ENCODE measurements at regions not wholly inside any gene's neighbourhood (a gene's known extent, or its start where the extent isn't known, plus 50 kb on each side); places are given as distances from the start of the nearest gene placed in this dataset.

GRCh38 chr4:57404483-57404882 lies 294.3 kb upstream of the IGFBP7 start:
- Mint-ChIP-seq H3K4me3 (no peak overlapping the region), H3K27ac (no peak overlapping the region), H3K36me3 (ENCODE audit: low read depth) (no peaks in the 10 kb centered on the region), H3K4me1 (ENCODE audit: low read depth) (no peaks in the 10 kb centered on the region), H3K9me3 (no peaks in the 10 kb centered on the region), H3K27me3 (no peaks in the 10 kb centered on the region)
- intact Hi-C loops (cut with micrococcal nuclease) = no loop called here

GRCh38 chr4:57403591-57403990 lies 293.4 kb upstream of the IGFBP7 start:
- no peak overlapping the region for H3K4me3 Mint-ChIP-seq
- intact Hi-C loops (cut with micrococcal nuclease) = no loop called here

GRCh38 chr4:57401586-57401985 lies 291.4 kb upstream of the IGFBP7 start:
- Mint-ChIP-seq H3K4me3 (no peak overlapping the region), H3K27me3 (no peaks in the 10 kb centered on the region), H3K27ac (no peak overlapping the region), H3K36me3 (ENCODE audit: low read depth) (no peaks in the 10 kb centered on the region), H3K9me3 (no peaks in the 10 kb centered on the region), H3K4me1 (ENCODE audit: low read depth) (no peaks in the 10 kb centered on the region)
- intact Hi-C loops (cut with micrococcal nuclease) = no loop called here

More at GRCh38 chr4:57403591-57403990, 293.4 kb upstream of the IGFBP7 start:
- Mint-ChIP-seq H3K36me3 (ENCODE audit: low read depth) (no peaks in the 10 kb centered on the region), H3K4me1 (ENCODE audit: low read depth) (no peaks in the 10 kb centered on the region), H3K9me3 (no peaks in the 10 kb centered on the region), H3K27me3 (no peaks in the 10 kb centered on the region), H3K27ac (no peak overlapping the region)

GRCh38 chr4:57378766-57379165 lies 268.6 kb upstream of the IGFBP7 start:
- Mint-ChIP-seq H3K4me3 (no peak overlapping the region), H3K4me1 (ENCODE audit: low read depth) (no peaks in the 10 kb centered on the region), H3K9me3 (no peaks in the 10 kb centered on the region), H3K27ac (no peak overlapping the region), H3K36me3 (ENCODE audit: low read depth) (no peaks in the 10 kb centered on the region), H3K27me3 (no peaks in the 10 kb centered on the region)
- intact Hi-C loops (cut with micrococcal nuclease) = no loop called here

GRCh38 chr4:57374866-57375595 lies 264.8 kb upstream of the IGFBP7 start:
- H3K27me3 Mint-ChIP-seq = no peaks in the 10 kb centered on the region
- H3K4me1 Mint-ChIP-seq (ENCODE audit: low read depth) = no peaks in the 10 kb centered on the region
- H3K4me3 Mint-ChIP-seq = no peak overlapping the region
- no peaks in the 10 kb centered on the region for H3K36me3 Mint-ChIP-seq (ENCODE audit: low read depth)
- H3K27ac Mint-ChIP-seq = no peak overlapping the region
- H3K9me3 Mint-ChIP-seq = no peaks in the 10 kb centered on the region
- intact Hi-C loops (cut with micrococcal nuclease) = no loop called here

GRCh38 chr4:57373991-57374390 lies 263.8 kb upstream of the IGFBP7 start:
- Mint-ChIP-seq H3K27ac (no peak overlapping the region), H3K27me3 (no peaks in the 10 kb centered on the region), H3K4me1 (ENCODE audit: low read depth) (no peaks in the 10 kb centered on the region), H3K36me3 (ENCODE audit: low read depth) (no peaks in the 10 kb centered on the region), H3K9me3 (no peaks in the 10 kb centered on the region), H3K4me3 (no peak overlapping the region)
- intact Hi-C loops (cut with micrococcal nuclease) = no loop called here

GRCh38 chr4:57371671-57372070 lies 261.5 kb upstream of the IGFBP7 start:
- no peaks in the 10 kb centered on the region for H3K9me3 Mint-ChIP-seq
- H3K27ac Mint-ChIP-seq = no peak overlapping the region

GRCh38 chr4:57370691-57371090 lies 260.5 kb upstream of the IGFBP7 start:
- intact Hi-C loops (cut with micrococcal nuclease) = no loop called here
- H3K9me3 Mint-ChIP-seq = no peaks in the 10 kb centered on the region
- H3K36me3 Mint-ChIP-seq (ENCODE audit: low read depth) = no peaks in the 10 kb centered on the region
- no peaks in the 10 kb centered on the region for H3K4me1 Mint-ChIP-seq (ENCODE audit: low read depth)
- no peaks in the 10 kb centered on the region for H3K27me3 Mint-ChIP-seq
- H3K27ac Mint-ChIP-seq = no peak overlapping the region
- H3K4me3 Mint-ChIP-seq = no peak overlapping the region

More at GRCh38 chr4:57371671-57372070, 261.5 kb upstream of the IGFBP7 start:
- Mint-ChIP-seq H3K27me3 (no peaks in the 10 kb centered on the region), H3K4me3 (no peak overlapping the region), H3K36me3 (ENCODE audit: low read depth) (no peaks in the 10 kb centered on the region), H3K4me1 (ENCODE audit: low read depth) (no peaks in the 10 kb centered on the region)
- intact Hi-C loops (cut with micrococcal nuclease) = no loop called here

- no peaks in the 10 kb centered on the region for H3K27me3 Mint-ChIP-seq
- H3K27ac Mint-ChIP-seq = no peak overlapping the region
- intact Hi-C loops (cut with micrococcal nuclease) = no loop called here
- H3K9me3 Mint-ChIP-seq = no peaks in the 10 kb centered on the region
- H3K36me3 Mint-ChIP-seq (ENCODE audit: low read depth) = no peaks in the 10 kb centered on the region
- no peak overlapping the region for H3K4me3 Mint-ChIP-seq
- H3K4me1 Mint-ChIP-seq (ENCODE audit: low read depth) = no peaks in the 10 kb centered on the region
Measured at GRCh38 chr4:57369446-57369845, 259.3 kb upstream of the IGFBP7 start.

GRCh38 chr4:57364255-57364654 lies 254.1 kb upstream of the IGFBP7 start:
- Mint-ChIP-seq H3K27ac (no peak overlapping the region), H3K4me1 (ENCODE audit: low read depth) (no peaks in the 10 kb centered on the region)

GRCh38 chr4:57363346-57363745 lies 253.2 kb upstream of the IGFBP7 start:
- no peaks in the 10 kb centered on the region for H3K9me3 Mint-ChIP-seq
- H3K36me3 Mint-ChIP-seq (ENCODE audit: low read depth) = no peaks in the 10 kb centered on the region
- H3K4me1 Mint-ChIP-seq (ENCODE audit: low read depth) = no peaks in the 10 kb centered on the region
- no peaks in the 10 kb centered on the region for H3K27me3 Mint-ChIP-seq
- H3K27ac Mint-ChIP-seq = no peak overlapping the region
- H3K4me3 Mint-ChIP-seq = no peak overlapping the region
- intact Hi-C loops (cut with micrococcal nuclease) = no loop called here

More at GRCh38 chr4:57364255-57364654, 254.1 kb upstream of the IGFBP7 start:
- H3K4me3 Mint-ChIP-seq = no peak overlapping the region
- intact Hi-C loops (cut with micrococcal nuclease) = no loop called here
- H3K9me3 Mint-ChIP-seq = no peaks in the 10 kb centered on the region
- H3K36me3 Mint-ChIP-seq (ENCODE audit: low read depth) = no peaks in the 10 kb centered on the region
- H3K27me3 Mint-ChIP-seq = no peaks in the 10 kb centered on the region

- Mint-ChIP-seq H3K27ac (no peak overlapping the region), H3K4me3 (no peak overlapping the region), H3K27me3 (no peaks in the 10 kb centered on the region), H3K4me1 (ENCODE audit: low read depth) (no peaks in the 10 kb centered on the region), H3K9me3 (no peaks in the 10 kb centered on the region), H3K36me3 (ENCODE audit: low read depth) (no peaks in the 10 kb centered on the region)
- intact Hi-C loops (cut with micrococcal nuclease) = no loop called here
Measured at GRCh38 chr4:57360681-57361080, 250.5 kb upstream of the IGFBP7 start.

GRCh38 chr4:57355101-57355665 lies 245.0 kb upstream of the IGFBP7 start:
- intact Hi-C loops (cut with micrococcal nuclease) = no loop called here
- Mint-ChIP-seq H3K4me3 (no peak overlapping the region), H3K27ac (no peak overlapping the region), H3K4me1 (ENCODE audit: low read depth) (no peaks in the 10 kb centered on the region), H3K9me3 (no peaks in the 10 kb centered on the region), H3K36me3 (ENCODE audit: low read depth) (no peaks in the 10 kb centered on the region), H3K27me3 (no peaks in the 10 kb centered on the region)

GRCh38 chr4:57351731-57352130 lies 241.5 kb upstream of the IGFBP7 start:
- Mint-ChIP-seq H3K4me1 (ENCODE audit: low read depth) (no peaks in the 10 kb centered on the region), H3K9me3 (no peaks in the 10 kb centered on the region), H3K36me3 (ENCODE audit: low read depth) (no peaks in the 10 kb centered on the region), H3K27ac (no peak overlapping the region), H3K4me3 (no peak overlapping the region), H3K27me3 (no peaks in the 10 kb centered on the region)
- intact Hi-C loops (cut with micrococcal nuclease) = no loop called here

GRCh38 chr4:57344296-57344695 lies 234.1 kb upstream of the IGFBP7 start:
- no peaks in the 10 kb centered on the region for H3K36me3 Mint-ChIP-seq (ENCODE audit: low read depth)
- H3K4me1 Mint-ChIP-seq (ENCODE audit: low read depth) = no peaks in the 10 kb centered on the region
- intact Hi-C loops (cut with micrococcal nuclease) = no loop called here
- H3K9me3 Mint-ChIP-seq = no peaks in the 10 kb centered on the region
- H3K4me3 Mint-ChIP-seq = no peak overlapping the region
- no peak overlapping the region for H3K27ac Mint-ChIP-seq
- no peaks in the 10 kb centered on the region for H3K27me3 Mint-ChIP-seq

Data from dendritic cell treated with granulocyte-macrophage colony-stimulating factor and Interleukin-4, amounts not matched to agents 40 ng/mL and 50 ng/mL, for 4 days (primary cell).